OCI-LY7 (cell line): ENCODE measurements at regions not wholly inside any gene's neighbourhood (a gene's known extent, or its start where the extent isn't known, plus 50 kb on each side); places are given as distances from the start of the nearest gene placed in this dataset.

Experiments used
- BruUV-seq: library from RNA; stranded (reverse); fragments of 400-500 nt; replicated peaks from 2 replicates; lab custom pipeline; 2021; lab: Mats Ljungman, UMichigan
- CTCF ChIA-PET: fragments of 300-600 bp; sonication (Branson Sonifier 250); formaldehyde crosslinking; loops from one replicate; lab custom pipeline; 2022; ENCODE audit warnings: antibody characterized with exemption; ENCODE audit not compliant: unreplicated experiment; lab: Charles Lee
- POLR2A ChIA-PET: fragments of 300-600 bp; sonication (Branson Sonifier 250); formaldehyde crosslinking; loops from one replicate; lab custom pipeline; 2022; ENCODE audit warnings: antibody characterized with exemption; lab: Charles Lee
- DNase-seq: peaks from one replicate; pipeline ENCODE4 v3.0.0-alpha.2; 2015; ENCODE audit warnings: low spot score
- H2AFZ ChIP-seq: fragments of 200-600 bp; sonication (generic), shearing (Covaris generic); 2 replicates; pipeline ENCODE4 v1.6.1; 2014; ENCODE audit warnings: mild to moderate bottlenecking, antibody characterized with exemption, low read length, moderate library complexity
- H3K27ac ChIP-seq: fragments of 200-600 bp; sonication (generic); 2 replicates; pipeline ENCODE4 v1.5.1; 2014; ENCODE audit warnings: mixed run types, low read depth, mild to moderate bottlenecking, moderate library complexity, low read length, inconsistent platforms; ENCODE audit not compliant: poor library complexity, severe bottlenecking
- H3K36me3 ChIP-seq: fragments of 200-600 bp; sonication (generic); 2 replicates; pipeline ENCODE4 v1.6.1; 2014; ENCODE audit warnings: mild to moderate bottlenecking, antibody characterized with exemption, low read length, moderate library complexity, mixed read lengths; ENCODE audit not compliant: insufficient read depth
- H3K4me1 ChIP-seq: fragments of 200-600 bp; sonication (generic); 2 replicates; pipeline ENCODE4 v1.5.1; 2014; ENCODE audit warnings: mild to moderate bottlenecking, low read length; ENCODE audit not compliant: insufficient read depth, poor library complexity, severe bottlenecking
- H3K4me2 ChIP-seq: fragments of 200-600 bp; sonication (generic); 2 replicates; pipeline ENCODE4 v1.6.1; 2014; ENCODE audit warnings: mild to moderate bottlenecking, low read length
- H3K4me3 ChIP-seq: fragments of 200-600 bp; sonication (generic); 2 replicates; pipeline ENCODE4 v1.5.1; 2014; ENCODE audit warnings: mild to moderate bottlenecking, low read depth, low read length; ENCODE audit not compliant: poor library complexity, severe bottlenecking
- H3K79me2 ChIP-seq: fragments of 200-600 bp; sonication (generic); 2 replicates; pipeline ENCODE4 v1.6.1; 2016; ENCODE audit warnings: low read depth, mild to moderate bottlenecking, low read length, moderate library complexity, mixed read lengths; ENCODE audit not compliant: insufficient read depth
- H3K9me2 ChIP-seq: fragments of 200-600 bp; sonication (generic); 2 replicates; pipeline ENCODE4 v1.6.1; 2016; ENCODE audit warnings: mild to moderate bottlenecking, low read length, mixed read lengths; ENCODE audit not compliant: insufficient read depth
- H3K9me3 ChIP-seq: fragments of 200-600 bp; sonication (generic); 2 replicates; pipeline ENCODE4 v1.6.1; 2014; ENCODE audit warnings: mild to moderate bottlenecking, mixed run types, low read length, mixed read lengths
- H4K20me1 ChIP-seq: fragments of 200-600 bp; sonication (generic); 2 replicates; pipeline ENCODE4 v1.6.1; 2014; ENCODE audit warnings: mild to moderate bottlenecking, antibody characterized with exemption, low read length, moderate library complexity, mixed read lengths; ENCODE audit not compliant: insufficient read depth
- CTCF ChIP-seq: fragments of 200-600 bp; sonication (generic); conservative IDR thresholded peaks from 2 replicates; pipeline ENCODE4 v1.5.1; 2014; ENCODE audit warnings: mild to moderate bottlenecking, antibody characterized with exemption, low read length, moderate library complexity, mixed read lengths
- EZH2phosphoT487 ChIP-seq: fragments of 200-600 bp; sonication (generic); IDR thresholded peaks from 2 replicates; pipeline ENCODE4 v1.6.1; 2018; ENCODE audit warnings: low read depth, borderline replicate concordance, mild to moderate bottlenecking, mixed run types, antibody characterized with exemption, low read length, moderate library complexity, mixed read lengths
- intact Hi-C: fragments of 100-400 bp; cut with micrococcal nuclease; formaldehyde crosslinking; loops from one replicate; pipeline ENCODE4 v1.10.0; 2022; ENCODE audit not compliant: unreplicated experiment

GRCh38 chr17:5798094-5798493 is 213.8 kb upstream of the NLRP1 start:
- BruUV-seq: no TSS peak
- Histone ChIP-seq H3K4me3 (no peak overlapping the region), H3K9me2 (no peaks in the 10 kb centered on the region), H3K4me1 (no peaks in the 10 kb centered on the region), H3K4me2 (no peak overlapping the region), H3K27ac (no peak overlapping the region), H3K36me3 (no peaks in the 10 kb centered on the region), H3K9me3 (peaks cover 6% of the 10 kb centered on the region), H2AFZ (no peak overlapping the region), H3K79me2 (no peaks in the 10 kb centered on the region), H4K20me1 (no peaks in the 10 kb centered on the region)
- no peak for DNase-seq
- TF ChIP-seq EZH2phosphoT487 (no peak), CTCF (no peak)
- CTCF ChIA-PET: no interaction called here
- POLR2A ChIA-PET: no interaction called here
- intact Hi-C loops: no loop called here

- Histone ChIP-seq H3K79me2 (no peaks in the 10 kb centered on the region), H2AFZ (no peak overlapping the region), H3K9me2 (no peaks in the 10 kb centered on the region), H4K20me1 (no peaks in the 10 kb centered on the region), H3K9me3 (no peaks in the 10 kb centered on the region), H3K36me3 (no peaks in the 10 kb centered on the region), H3K27ac (no peak overlapping the region), H3K4me2 (no peak overlapping the region), H3K4me1 (no peaks in the 10 kb centered on the region), H3K4me3 (no peak overlapping the region)
- ChIA-PET CTCF (no interaction called here), POLR2A (no interaction called here)
- intact Hi-C loops: no loop called here
- BruUV-seq: no TSS peak
- DNase-seq: no peak
- no peak for TF ChIP-seq EZH2phosphoT487
- no peak for TF ChIP-seq CTCF
These were observed 215.8 kb upstream of the NLRP1 start for GRCh38 chr17:5800131-5800530.

GRCh38 chr17:5800646-5801045 is 216.3 kb upstream of the NLRP1 start:
- no peak for DNase-seq
- TF ChIP-seq EZH2phosphoT487 (no peak), CTCF (no peak)
- Histone ChIP-seq H3K9me3 (no peaks in the 10 kb centered on the region), H2AFZ (no peak overlapping the region), H3K27ac (no peak overlapping the region), H3K4me1 (no peaks in the 10 kb centered on the region), H3K36me3 (no peaks in the 10 kb centered on the region), H3K4me3 (no peak overlapping the region), H3K79me2 (no peaks in the 10 kb centered on the region), H4K20me1 (no peaks in the 10 kb centered on the region), H3K4me2 (no peak overlapping the region), H3K9me2 (no peaks in the 10 kb centered on the region)
- intact Hi-C loops: no loop called here
- CTCF ChIA-PET: no interaction called here
- BruUV-seq: no TSS peak
- POLR2A ChIA-PET: no interaction called here
